DMS153 treated with DMSO at 0.1 percent for 48 hours (cell line): ENCODE measurements at regions not wholly inside any gene's neighbourhood (a gene's known extent, or its start where the extent isn't known, plus 50 kb on each side); places are given as distances from the start of the nearest gene placed in this dataset.
A peak's percentile ranks its signal among the peaks of the same experiment; 100 is the strongest.

Source experiments
- DNase-seq: peaks from one replicate; lab custom pipeline; 2025; ENCODE audit not compliant: unreplicated experiment; lab: John Stamatoyannopoulos, UW

DNA sequence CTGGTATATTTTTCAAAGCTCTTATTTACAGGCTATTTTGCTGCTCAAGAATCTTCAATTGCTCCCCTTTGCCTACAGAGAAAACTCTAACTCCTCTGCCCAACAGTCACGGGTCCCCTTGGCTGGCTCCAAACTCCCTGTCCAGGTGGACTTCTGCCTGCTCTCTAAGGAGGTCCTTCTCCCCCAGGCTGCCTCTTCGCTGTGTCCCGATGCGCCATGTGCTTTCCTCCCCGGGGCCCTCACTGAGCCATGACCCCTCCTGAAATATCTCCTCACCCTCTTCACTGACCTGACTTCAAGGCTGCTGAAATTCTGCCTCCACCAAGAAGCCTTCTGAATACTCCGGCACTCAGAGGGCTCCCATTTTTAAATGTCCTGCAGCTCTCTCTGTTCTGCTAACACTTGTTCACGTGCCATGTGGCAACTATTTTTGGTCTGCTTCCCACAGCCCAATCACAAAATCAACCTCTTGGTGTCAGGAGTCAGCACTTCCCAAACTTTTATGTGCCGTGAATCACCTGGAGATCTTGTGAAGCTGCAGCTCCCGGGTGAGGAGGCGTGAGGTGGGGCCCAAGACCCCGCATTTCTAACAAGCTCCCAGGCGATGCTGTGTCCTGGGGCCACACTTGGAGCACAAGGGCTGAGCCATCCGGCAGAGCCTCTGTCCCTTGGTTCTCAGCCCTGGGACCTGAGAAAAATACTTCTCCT lies 85.7 kb upstream of the COL13A1 start:
- no peak for DNase-seq

DNA sequence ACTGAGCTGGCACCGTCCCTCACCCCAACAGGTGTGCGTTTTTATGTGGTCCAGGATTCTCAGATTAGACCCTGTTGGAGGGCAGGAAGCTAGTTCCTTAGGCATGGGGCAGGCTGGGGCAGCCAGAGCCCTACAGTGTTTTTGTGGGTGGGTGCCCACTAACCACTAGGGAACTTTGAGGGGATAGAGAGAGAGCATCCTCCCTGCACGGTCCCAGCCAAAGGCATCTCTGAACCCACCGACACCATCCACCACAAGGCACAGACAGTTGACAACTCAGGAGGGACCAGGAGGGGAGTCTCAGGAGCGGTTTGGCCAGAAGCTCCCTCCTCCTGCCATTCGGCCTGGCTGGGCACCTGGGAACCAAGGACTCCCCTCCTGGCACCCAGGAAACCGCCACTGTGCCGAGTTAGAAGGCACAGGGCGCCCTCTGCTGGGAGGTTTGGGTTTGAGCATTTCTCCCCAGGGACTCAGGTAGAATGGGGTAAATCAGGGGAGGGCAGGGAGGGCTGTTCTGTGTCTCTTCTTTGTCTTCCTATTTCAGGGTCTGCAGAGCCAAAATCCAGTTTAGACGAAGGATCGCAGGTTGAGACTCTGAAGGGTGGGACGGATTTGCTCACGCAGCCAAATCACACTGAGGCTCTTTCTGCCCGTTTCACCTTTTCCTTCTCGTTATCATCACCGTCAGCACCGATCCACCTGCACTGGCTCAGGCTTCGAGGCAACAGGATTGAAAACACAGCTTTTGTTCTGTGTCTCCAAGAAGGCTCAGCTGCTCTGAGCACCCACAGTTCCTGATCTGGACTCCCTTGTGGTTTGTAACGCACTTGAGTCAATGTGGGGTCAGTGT lies 84.8 kb upstream of the COL13A1 start:
- peak; percentile 29 for DNase-seq

DNA sequence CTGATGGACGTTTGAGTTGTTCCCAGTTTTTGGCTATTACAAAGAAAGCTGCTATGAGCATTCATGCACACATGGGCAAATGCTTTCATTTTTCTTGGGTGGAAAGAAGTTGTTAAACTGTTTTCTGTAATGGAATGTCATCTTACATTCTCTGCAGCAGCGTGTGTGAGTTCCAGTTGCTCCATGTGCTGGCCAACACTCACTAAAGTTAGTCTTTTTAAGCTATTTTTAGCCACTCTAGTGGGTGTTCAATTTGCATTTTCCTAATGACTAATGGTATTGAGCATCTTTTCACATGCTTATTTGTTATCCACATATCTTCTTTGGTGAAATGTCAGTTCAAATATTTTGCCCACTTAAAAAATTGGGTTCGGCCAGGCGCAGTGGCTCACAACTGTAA lies 82.8 kb upstream of the COL13A1 start:
- DNase-seq = no peak

DNA sequence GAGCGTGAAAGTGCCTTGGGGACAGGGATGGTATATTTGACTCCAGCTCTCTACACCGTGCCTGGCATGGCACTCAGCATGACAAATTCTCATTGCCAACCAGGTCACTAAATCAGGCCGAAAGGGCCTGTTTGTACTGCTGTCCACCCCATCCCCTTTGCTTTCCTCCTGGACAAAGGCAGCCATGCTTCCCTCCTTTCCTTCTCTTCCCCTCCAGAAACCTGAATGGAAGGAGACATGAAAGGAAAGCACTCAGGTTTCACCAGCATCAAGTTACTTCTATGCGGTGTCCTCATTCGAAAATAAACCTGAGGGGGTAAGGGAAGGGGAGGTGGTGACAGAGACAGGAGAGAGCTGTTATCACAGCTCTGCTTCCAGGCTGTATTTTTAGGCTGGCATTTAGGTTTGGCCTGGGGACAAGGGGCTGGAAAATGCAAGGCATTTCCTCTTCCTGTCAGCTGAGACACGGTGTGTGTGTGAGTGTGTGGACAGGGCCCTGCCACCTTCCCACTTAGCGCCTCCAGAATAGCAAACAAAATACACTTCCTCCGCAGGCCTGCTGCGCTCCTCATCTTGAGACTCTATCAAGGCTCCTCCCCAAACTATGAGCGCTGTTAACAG lies 79.9 kb upstream of the COL13A1 start:
- no peak for DNase-seq

- no peak for DNase-seq
Measured at GRCh38 chr10:69723653-69724052, 78.1 kb upstream of the COL13A1 start.

GRCh38 chr10:69726850-69727249 lies 74.9 kb upstream of the COL13A1 start:
- DNase-seq = peak; percentile 31

- no peak for DNase-seq
Measured at GRCh38 chr10:69728335-69728870, 73.3 kb upstream of the COL13A1 start.

GRCh38 chr10:69729326-69730048 lies 72.2 kb upstream of the COL13A1 start:
- DNase-seq = no peak

DNA sequence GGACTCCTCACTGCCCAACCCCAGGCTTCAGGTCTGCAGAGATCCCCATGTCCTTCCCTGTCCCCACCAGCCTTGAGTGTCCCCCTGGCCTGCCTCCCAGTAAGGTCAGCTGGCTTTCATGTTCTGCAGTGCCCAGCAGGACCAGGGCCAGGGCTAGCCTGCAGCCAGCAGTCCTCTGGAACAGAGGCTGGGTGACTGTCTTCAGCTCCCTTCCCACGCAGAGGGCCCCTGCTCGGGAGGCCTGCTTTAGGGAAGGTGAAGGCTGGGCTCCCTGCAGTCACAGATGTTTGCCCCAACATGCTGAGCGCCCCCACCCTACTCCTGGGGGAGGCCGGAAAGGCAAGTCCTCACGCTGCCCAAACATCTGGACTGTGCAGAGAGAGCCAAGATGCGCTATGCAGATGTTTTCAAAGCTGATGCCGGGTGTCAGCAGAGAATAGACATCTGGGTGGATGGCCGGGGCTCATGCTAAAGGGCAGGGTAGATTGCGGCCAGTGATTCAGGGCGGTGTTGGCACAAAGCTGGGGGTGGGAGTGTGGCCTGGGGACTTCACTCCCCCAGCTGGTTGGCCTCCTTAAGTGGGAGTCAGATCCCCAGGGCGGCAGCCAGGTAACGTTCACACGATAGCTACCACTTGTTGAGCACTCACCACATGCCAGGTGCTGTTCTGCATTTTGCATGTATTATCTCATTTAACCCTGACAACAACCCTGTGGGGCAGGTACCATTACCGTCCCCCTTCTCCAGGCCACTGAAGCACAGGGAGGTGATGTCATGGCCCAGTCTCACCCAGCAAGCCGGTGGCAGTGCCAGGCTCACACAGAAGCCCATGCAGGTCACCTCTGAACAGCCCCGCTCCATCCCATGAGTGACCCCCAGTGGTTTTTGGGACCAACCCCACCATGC lies 71.2 kb upstream of the COL13A1 start:
- DNase-seq = no peak

DNA sequence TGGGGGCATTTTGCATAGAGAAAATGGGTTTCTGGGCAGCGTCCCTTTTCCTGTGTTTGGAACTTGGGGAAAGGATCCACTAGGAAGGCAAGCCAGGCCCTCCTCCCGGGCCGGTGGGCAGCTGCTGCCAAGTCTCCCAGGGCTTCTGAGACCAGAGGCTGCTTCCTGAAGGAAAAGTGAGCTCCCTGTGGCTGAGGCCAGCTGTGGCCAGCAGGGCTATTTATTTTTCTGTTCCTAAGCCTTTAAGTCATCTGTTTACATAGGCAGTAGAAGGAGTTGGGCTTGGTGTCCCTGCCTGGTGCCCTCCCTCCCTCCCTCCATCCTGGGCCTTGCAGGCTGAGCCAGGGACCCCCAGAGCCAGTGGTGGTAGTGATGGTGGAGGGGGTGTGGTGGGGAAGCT lies 70.5 kb upstream of the COL13A1 start:
- DNase-seq = no peak

DNA sequence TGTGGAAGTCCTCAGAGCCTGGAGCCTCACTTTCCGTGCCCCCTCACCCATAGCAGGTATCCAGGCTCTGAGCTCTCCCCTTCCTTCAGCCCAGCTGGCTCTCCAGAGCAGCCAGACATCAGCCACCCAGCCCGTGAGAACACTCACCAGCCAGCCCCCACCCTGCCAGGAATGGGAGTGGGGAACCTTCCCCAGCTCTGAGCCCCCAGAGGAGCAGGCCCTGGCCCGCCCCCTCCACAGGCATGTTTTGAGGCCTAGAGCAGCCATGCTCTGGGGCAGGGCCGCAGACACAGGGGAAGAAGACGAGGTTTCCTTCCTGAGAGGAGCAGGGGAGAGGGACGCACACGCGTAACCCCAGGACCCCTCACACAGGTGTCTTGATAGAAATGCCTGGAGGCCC lies 70.0 kb upstream of the COL13A1 start:
- DNase-seq = no peak

DNA sequence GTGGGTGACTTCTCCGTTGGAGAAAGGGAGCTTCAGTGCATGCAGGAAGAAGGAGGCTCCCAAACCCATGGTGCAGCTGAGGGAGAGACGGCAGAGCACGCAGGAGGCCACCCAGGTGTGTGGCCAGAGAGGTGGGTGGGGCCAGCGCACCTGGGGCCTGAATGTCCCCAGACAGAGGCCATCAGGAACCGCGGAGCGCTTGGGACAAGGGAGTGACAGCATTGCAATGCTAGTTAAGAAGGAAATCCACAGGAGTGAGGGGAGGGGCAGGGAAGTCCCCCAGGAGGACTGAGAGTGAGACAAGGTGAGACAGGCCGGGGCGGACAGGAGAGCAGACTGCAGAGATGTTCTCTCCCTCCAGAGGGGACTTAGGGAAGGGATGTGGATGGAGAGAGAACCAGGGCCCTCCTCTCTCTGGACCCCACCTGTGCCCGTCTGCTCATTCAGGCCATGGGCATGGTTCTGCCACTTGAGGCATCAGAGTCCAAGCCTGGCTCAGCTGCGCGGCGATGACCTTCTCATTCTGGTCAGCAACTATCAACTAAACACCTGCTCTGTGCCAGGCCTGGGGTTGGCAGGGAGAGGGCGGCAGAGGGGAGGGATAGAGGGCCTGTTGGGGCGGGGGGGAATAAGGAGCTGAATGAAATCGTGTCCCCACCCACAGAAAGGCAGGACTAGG lies 69.4 kb upstream of the COL13A1 start:
- no peak for DNase-seq

DNA sequence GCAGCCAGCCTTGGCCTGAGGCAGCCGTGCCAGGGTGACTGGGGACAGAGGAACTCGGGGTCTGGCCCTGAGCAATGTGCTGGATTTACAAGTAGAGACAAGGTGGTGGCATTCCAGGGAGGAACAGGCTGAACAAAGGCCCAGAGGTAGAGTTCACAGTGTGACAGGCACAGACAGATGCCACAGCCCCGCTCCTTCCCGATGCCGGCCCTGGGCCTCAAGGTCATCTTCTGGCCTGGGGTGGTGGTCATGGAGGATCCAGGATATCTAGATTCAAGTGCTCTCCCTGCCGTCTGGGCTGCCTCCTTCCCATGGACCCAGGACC lies 68.9 kb upstream of the COL13A1 start:
- DNase-seq = no peak

- no peak for DNase-seq
Measured at GRCh38 chr10:69733791-69734261, 67.9 kb upstream of the COL13A1 start.

DNA sequence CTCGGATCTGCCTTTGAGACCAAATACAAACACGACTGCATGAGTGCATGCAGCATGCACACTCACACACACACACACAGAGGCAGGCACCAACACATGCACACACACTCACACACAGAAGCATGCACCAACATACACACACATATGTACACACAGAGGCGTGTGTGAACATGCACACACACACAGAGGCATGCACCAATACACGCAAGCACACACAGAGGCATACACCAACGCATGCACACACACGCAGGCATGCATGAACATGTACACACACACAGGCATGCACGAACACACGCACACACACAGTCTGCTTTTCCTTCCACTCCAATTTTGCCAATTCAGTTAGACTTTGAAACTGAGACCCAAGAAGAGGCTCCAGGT lies 67.3 kb upstream of the COL13A1 start:
- no peak for DNase-seq

DNA sequence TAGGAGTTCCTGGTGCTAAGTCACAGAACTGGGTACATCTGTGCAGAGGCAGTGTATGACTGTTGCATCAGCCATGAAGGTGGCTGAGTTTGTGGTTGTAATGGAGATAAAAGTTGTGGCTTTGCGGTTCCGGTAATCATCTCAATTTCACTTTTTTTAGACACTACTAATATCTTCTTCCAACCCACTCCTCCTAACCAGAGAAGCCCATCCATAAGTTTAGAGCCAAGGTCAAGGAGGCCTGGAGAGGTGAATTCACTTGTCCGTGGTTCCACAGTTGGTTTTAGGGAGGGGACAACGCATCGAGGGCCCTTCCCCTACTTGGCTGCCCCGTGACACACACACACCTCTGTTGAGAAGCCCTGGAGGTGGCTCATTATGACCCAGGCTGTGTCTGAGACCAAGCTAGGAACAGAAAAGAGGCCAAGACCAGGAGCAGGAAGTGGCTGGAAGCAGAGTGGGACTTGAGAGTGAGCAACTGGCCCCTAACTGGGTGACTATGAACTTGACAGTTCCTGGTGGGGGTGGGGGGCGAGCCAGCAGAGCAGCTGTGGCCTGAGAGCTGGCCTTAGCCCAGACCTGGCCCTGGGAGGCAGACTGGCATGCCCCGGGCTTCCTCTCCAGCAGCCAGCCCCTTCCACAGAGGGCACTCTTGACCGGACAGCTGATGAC lies 66.8 kb upstream of the COL13A1 start:
- no peak for DNase-seq

- no peak for DNase-seq
Measured at GRCh38 chr10:69736886-69737641, 64.6 kb upstream of the COL13A1 start.

DNA sequence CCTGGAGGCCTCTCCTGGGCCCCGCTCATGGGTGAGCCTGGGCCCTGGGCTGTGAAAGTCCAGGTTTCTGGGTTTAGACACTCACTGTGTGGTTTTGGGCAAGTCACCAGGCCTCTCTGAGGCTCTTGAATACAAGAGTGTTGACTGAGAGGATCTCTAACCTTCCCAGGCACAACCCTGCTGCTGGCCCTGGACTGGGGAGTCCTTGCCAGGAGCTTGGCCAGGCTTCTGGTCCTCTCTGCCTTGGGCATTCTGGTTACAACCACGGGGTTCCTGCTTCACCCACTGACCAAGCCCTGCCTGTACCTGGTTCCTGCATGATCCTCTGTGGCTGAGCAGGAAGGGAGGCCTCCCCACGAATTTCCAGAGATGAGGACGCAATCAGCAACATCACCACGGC lies 63.6 kb upstream of the COL13A1 start:
- DNase-seq = no peak
